ENCODE measurements at regions not wholly inside any gene's neighbourhood (a gene's known extent, or its start where the extent isn't known, plus 50 kb on each side); places are given as distances from the start of the nearest gene placed in this dataset.

GRCh38 chr4:156439576-156440200, 486.0 kb upstream of the CTSO start:
- no peak for TF ChIP-seq POLR2A (IDR thresholded peaks at IDR 0.05)
- TF ChIP-seq CTCF (IDR thresholded peaks at IDR 0.05), result no peak
- no peaks in the 10 kb centered on the region for H3K36me3 ChIP-seq (replicated peaks in 1 of 2; ENCODE audit: insufficient read depth in 1 of 2, low read depth in 2 of 2)
- no peak overlapping the region for H3K27ac ChIP-seq
- H3K9me3 ChIP-seq, result no peaks in the 10 kb centered on the region
- intact Hi-C loops (cut with DNase I), result no loop called here
- no peaks in the 10 kb centered on the region for H3K27me3 ChIP-seq
- H3K4me1 ChIP-seq, result no peaks in the 10 kb centered on the region
- no peak for DNase-seq
- H3K4me3 ChIP-seq, result no peak overlapping the region
- WGBS, 2 donors, result 72 to 77% methylated on average over 4 of the region's 4 CpGs
- no peak for ATAC-seq

DNA sequence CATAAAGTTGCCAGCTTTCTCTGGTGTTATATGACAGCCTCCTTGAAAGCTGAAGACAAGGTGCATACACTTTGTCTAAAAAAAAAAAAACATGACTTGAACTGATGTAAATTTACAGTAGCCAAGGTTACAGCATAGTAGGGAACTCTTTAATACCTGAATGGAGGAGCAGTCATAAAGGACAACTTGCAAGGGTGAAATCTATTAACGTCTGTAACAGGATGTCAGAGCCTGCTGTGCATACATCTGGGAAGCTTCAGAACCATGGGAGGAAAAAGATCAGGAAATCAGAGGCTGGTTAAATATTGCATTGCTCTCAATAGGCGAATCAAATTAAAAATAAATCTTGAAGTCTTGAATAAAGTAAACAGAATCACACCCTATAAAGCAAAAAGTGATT, 484.0 kb upstream of the CTSO start:
- TF ChIP-seq CTCF (IDR thresholded peaks at IDR 0.05), result no peak
- no peak for TF ChIP-seq POLR2A (IDR thresholded peaks at IDR 0.05)
- Histone ChIP-seq H3K4me1 (no peaks in the 10 kb centered on the region), H3K4me3 (no peak overlapping the region), H3K36me3 (replicated peaks in 1 of 2; ENCODE audit: insufficient read depth in 1 of 2, low read depth in 2 of 2) (no peaks in the 10 kb centered on the region), H3K27ac (no peak overlapping the region), H3K9me3 (no peaks in the 10 kb centered on the region), H3K27me3 (no peaks in the 10 kb centered on the region)
- 48% methylated on average over 2 of the region's 2 CpGs for WGBS, 2 donors
- ATAC-seq, result no peak
- intact Hi-C loops (cut with DNase I), result no loop called here
- DNase-seq, result no peak

- no peaks in the 10 kb centered on the region for H3K9me3 ChIP-seq
- H3K4me3 ChIP-seq, result no peak overlapping the region
- no peak overlapping the region for H3K27ac ChIP-seq
- TF ChIP-seq CTCF (IDR thresholded peaks at IDR 0.05), result no peak
- TF ChIP-seq POLR2A (IDR thresholded peaks at IDR 0.05), result no peak
- no peaks in the 10 kb centered on the region for H3K27me3 ChIP-seq
- no peaks in the 10 kb centered on the region for H3K4me1 ChIP-seq
- H3K36me3 ChIP-seq (replicated peaks in 1 of 2; ENCODE audit: insufficient read depth in 1 of 2, low read depth in 2 of 2), result no peaks in the 10 kb centered on the region
- intact Hi-C loops (cut with DNase I), result no loop called here
- WGBS, 2 donors, result 83 to 85% methylated on average over 1 of the region's 1 CpG
- DNase-seq (no peak), ATAC-seq (no peak)
Observed at GRCh38 chr4:156422576-156422975, 468.9 kb upstream of the CTSO start.

GRCh38 chr4:156420623-156421022, 467.0 kb upstream of the CTSO start:
- H3K9me3 ChIP-seq, result no peaks in the 10 kb centered on the region
- H3K36me3 ChIP-seq (replicated peaks in 1 of 2; ENCODE audit: insufficient read depth in 1 of 2, low read depth in 2 of 2), result no peaks in the 10 kb centered on the region
- WGBS, 2 donors, result 61 to 65% methylated on average over 1 of the region's 1 CpG
- intact Hi-C loops (cut with DNase I), result no loop called here
- TF ChIP-seq POLR2A (IDR thresholded peaks at IDR 0.05) (no peak), CTCF (IDR thresholded peaks at IDR 0.05) (no peak)
- no peak overlapping the region for H3K4me3 ChIP-seq
- no peaks in the 10 kb centered on the region for H3K27me3 ChIP-seq
- no peaks in the 10 kb centered on the region for H3K4me1 ChIP-seq
- DNase-seq, result no peak
- ATAC-seq, result no peak
- no peak overlapping the region for H3K27ac ChIP-seq

- no peak for DNase-seq
- intact Hi-C loops (cut with DNase I), result no loop called here
- H3K4me3 ChIP-seq, result no peak overlapping the region
- no peak for ATAC-seq
- H3K27ac ChIP-seq, result no peak overlapping the region
- no peaks in the 10 kb centered on the region for H3K36me3 ChIP-seq (replicated peaks in 1 of 2; ENCODE audit: insufficient read depth in 1 of 2, low read depth in 2 of 2)
- no peaks in the 10 kb centered on the region for H3K4me1 ChIP-seq
- H3K27me3 ChIP-seq, result no peaks in the 10 kb centered on the region
- no peaks in the 10 kb centered on the region for H3K9me3 ChIP-seq
- 30 to 31% methylated on average over 2 of the region's 2 CpGs for WGBS, 2 donors
- TF ChIP-seq POLR2A (IDR thresholded peaks at IDR 0.05), result no peak
- TF ChIP-seq CTCF (IDR thresholded peaks at IDR 0.05), result no peak
Observed at GRCh38 chr4:156419080-156419685, 465.5 kb upstream of the CTSO start.

All from body of pancreas (tissue), 4 donors.